ENCODE measurements at regions not wholly inside any gene's neighbourhood (a gene's known extent, or its start where the extent isn't known, plus 50 kb on each side); places are given as distances from the start of the nearest gene placed in this dataset.

GRCh38 chr6:71157345-71157744 lies 131.3 kb upstream of the OGFRL1 start:
- Histone ChIP-seq H3K4me3 (no peak overlapping the region), H3K4me1 (no peaks in the 10 kb centered on the region), H3K27me3 (no peaks in the 10 kb centered on the region), H3K36me3 (no peaks in the 10 kb centered on the region), H3K9me3 (no peaks in the 10 kb centered on the region), H3K27ac (no peak overlapping the region)
- intact Hi-C loops (cut with DNase I), result no loop called here
- no peak for DNase-seq
- ATAC-seq, result no peak
- TF ChIP-seq CTCF (IDR thresholded peaks at IDR 0.05), result no peak

GRCh38 chr6:71164890-71165289 lies 123.7 kb upstream of the OGFRL1 start:
- H3K4me1 ChIP-seq, result no peaks in the 10 kb centered on the region
- DNase-seq (peak in 1 of 4 donors; percentile 47), ATAC-seq (no peak)
- no peaks in the 10 kb centered on the region for H3K9me3 ChIP-seq
- TF ChIP-seq CTCF (IDR thresholded peaks at IDR 0.05), result no peak
- intact Hi-C loops (cut with DNase I), result no loop called here
- no peak overlapping the region for H3K27ac ChIP-seq
- no peaks in the 10 kb centered on the region for H3K27me3 ChIP-seq
- no peak overlapping the region for H3K4me3 ChIP-seq
- no peaks in the 10 kb centered on the region for H3K36me3 ChIP-seq

DNA sequence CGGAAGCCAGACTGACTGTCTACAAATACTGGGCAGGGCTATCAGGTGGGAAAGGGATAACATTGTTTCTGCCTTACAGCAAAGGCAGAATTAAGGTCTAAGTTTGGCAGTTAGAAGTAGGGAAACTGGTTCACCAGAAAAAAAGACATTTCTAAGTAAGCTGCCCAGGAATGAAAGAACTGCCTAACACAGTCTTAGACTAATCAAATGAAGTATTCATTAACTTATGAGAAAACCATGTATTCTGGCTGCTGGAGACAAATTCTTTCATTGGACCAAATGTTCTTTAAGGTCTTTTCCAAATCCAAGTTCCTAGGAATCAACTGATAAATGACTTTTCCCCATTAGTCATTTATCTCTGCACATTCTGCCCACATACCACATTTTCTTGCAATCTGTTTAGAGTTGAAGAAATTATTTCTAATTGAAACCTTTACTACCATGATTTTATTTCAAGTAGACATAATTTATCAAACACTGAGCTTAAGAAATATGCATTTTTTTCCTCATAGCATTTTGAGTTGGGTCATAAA lies 120.3 kb upstream of the OGFRL1 start:
- Histone ChIP-seq H3K4me1 (no peaks in the 10 kb centered on the region), H3K36me3 (no peaks in the 10 kb centered on the region), H3K27ac (no peak overlapping the region), H3K4me3 (no peak overlapping the region), H3K9me3 (no peaks in the 10 kb centered on the region), H3K27me3 (no peaks in the 10 kb centered on the region)
- DNase-seq (no peak), ATAC-seq (no peak)
- TF ChIP-seq CTCF (IDR thresholded peaks at IDR 0.05), result no peak
- intact Hi-C loops (cut with DNase I), result no loop called here

DNA sequence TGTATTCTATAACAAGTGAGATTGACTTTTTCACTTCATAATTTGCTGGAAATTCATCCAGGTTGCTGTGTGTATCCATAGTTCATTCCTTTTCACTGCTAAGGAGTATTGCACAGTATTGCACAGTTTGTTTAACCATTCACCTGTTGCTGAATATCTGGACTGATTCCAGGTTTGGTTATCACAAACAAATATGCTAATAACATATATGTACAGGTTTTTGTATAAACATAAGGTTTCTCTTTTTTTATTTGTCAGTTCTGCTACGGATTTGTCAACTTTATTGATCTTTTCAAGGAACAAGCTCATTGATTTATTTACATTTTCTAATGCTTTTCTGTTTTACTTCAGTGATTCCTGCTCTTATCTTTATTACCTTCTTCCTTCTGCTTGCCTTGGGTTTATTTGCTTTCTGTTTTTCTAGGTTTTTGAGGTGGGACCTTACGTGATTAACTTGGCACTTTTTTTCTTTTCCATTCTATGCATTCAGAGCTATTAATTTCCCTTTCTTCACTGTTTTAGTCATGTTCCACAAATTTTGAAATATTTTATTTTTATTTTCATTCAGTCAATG lies 117.0 kb upstream of the OGFRL1 start:
- intact Hi-C loops (cut with DNase I), result no loop called here
- Histone ChIP-seq H3K27ac (no peak overlapping the region), H3K36me3 (no peaks in the 10 kb centered on the region), H3K27me3 (no peaks in the 10 kb centered on the region), H3K9me3 (no peaks in the 10 kb centered on the region), H3K4me3 (no peak overlapping the region), H3K4me1 (no peaks in the 10 kb centered on the region)
- ATAC-seq (no peak), DNase-seq (no peak)
- no peak for TF ChIP-seq CTCF (IDR thresholded peaks at IDR 0.05)

DNA sequence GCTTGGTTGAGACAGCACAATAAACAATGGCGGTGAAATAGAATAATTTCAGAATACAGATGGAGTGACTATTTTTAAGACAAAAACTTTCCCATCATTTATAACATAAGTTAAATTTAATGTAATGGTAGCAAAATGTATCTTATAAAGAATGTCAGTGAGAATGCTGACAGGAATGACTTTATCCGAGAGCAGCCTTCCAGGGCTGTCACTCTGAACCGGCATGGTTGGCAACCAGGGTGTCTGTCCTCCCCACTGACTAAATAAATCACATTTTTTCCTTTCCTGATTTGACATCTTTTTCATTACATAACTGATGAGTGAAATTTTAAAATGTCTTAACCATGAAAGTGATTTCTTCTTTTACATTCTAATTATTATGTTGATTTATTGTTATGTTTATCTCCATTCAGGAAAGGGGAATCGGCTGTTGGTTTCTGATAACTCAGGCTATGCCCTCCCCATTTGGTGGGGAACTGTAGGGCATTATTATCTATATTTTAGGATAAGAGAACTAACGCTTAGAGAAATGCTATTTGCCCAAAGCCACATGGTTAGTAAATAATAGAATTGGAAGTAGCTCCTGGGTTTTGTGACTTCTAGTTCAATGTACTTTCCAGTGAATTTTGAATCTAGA lies 109.2 kb upstream of the OGFRL1 start:
- Histone ChIP-seq H3K4me1 (no peaks in the 10 kb centered on the region), H3K27me3 (no peaks in the 10 kb centered on the region), H3K27ac (no peak overlapping the region), H3K4me3 (no peak overlapping the region), H3K36me3 (no peaks in the 10 kb centered on the region), H3K9me3 (no peaks in the 10 kb centered on the region)
- ATAC-seq (no peak), DNase-seq (no peak)
- intact Hi-C loops (cut with DNase I), result no loop called here
- no peak for TF ChIP-seq CTCF (IDR thresholded peaks at IDR 0.05)

All from left lung (tissue), 4 donors.